ENCODE measurements at regions not wholly inside any gene's neighbourhood (a gene's known extent, or its start where the extent isn't known, plus 50 kb on each side); places are given as distances from the start of the nearest gene placed in this dataset.

DNA sequence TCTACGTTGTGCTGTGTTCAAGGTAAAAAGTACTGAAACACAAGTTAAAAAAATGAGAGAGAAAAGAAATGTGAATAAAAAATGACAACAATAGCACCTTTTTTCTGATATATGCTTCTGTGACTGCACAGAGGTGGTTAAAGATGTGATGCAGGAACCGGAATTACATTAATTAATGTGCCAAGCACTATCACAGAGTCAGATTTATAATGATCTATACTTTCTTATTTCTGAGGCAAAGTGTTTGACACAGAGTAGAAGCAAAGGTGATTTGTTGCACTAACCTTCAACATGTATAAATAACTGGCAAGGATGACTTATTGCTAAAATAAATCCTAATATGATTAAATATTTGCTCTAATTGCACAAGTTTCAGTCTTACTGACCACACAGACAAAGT lies 654.6 kb upstream of the SLITRK1 start:
- no peaks in the 10 kb centered on the region for H3K9me3 ChIP-seq (ENCODE audit: control insufficient read depth in 1 of 2, low read length in 2 of 2)
- H3K4me3 ChIP-seq (ENCODE audit: low read depth in 1 of 2, low read length in 2 of 2) = no peak overlapping the region

DNA sequence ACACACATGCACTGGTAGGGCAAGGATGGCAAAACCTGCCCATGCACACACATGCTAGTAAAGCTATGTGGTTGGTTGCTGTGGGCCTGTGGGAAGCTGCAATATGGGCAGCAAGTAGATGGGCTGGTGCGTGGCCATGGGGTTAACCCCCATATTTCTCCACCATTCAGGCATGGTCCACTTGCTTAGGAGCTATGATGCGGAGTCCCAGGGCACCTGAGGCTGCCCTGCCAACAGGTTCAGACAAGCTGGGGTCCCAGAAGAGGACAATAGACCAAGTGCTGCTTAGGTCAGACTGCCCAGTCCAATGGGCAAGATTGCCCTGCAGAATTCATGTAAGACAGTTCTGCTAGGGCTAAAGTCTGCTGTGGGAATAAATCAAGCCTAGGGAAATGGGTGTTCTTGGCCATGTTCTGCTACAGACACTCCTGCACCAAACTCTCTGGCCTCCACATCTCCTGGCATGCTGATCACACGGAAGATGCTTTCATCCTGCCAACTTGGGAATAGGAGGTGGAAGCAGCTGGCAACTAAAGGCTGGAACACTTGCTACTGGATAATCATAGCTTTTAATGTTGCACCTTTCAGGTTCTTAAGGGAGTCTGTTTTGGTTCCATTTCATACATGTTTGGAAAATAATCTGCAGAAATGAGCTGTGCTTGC lies 646.3 kb upstream of the SLITRK1 start:
- no peaks in the 10 kb centered on the region for H3K4me1 ChIP-seq (ENCODE audit: control insufficient read depth in 1 of 2, insufficient read depth in 2 of 2, low read length in 2 of 2)
- H3K9me3 ChIP-seq (ENCODE audit: control insufficient read depth in 1 of 2, low read length in 2 of 2) = peaks cover 4 to 10% of the 10 kb centered on the region in 2 donors
- no peak overlapping the region for H3K9ac ChIP-seq (ENCODE audit: low read depth in 1 of 2, low read length in 2 of 2)
- no peak overlapping the region for H3K4me3 ChIP-seq (ENCODE audit: low read depth in 1 of 2, low read length in 2 of 2)
- no peak overlapping the region for H3K27ac ChIP-seq (ENCODE audit: low read depth, low read length)
- no peaks in the 10 kb centered on the region for H3K36me3 ChIP-seq (ENCODE audit: control insufficient read depth in 1 of 2, insufficient read depth in 2 of 2, low read length in 2 of 2)
- no peaks in the 10 kb centered on the region for H3K27me3 ChIP-seq (ENCODE audit: control insufficient read depth in 1 of 2, insufficient read depth in 2 of 2, low read length in 2 of 2)

More for the DNA sequence above, 654.6 kb upstream of the SLITRK1 start:
- H3K27me3 ChIP-seq (ENCODE audit: control insufficient read depth in 1 of 2, insufficient read depth in 2 of 2, low read length in 2 of 2) = no peaks in the 10 kb centered on the region
- no peak overlapping the region for H3K9ac ChIP-seq (ENCODE audit: low read depth in 1 of 2, low read length in 2 of 2)
- H3K4me1 ChIP-seq (ENCODE audit: control insufficient read depth in 1 of 2, insufficient read depth in 2 of 2, low read length in 2 of 2) = no peaks in the 10 kb centered on the region
- H3K27ac ChIP-seq (ENCODE audit: low read depth, low read length) = no peak overlapping the region
- H3K36me3 ChIP-seq (ENCODE audit: control insufficient read depth in 1 of 2, insufficient read depth in 2 of 2, low read length in 2 of 2) = no peaks in the 10 kb centered on the region

DNA sequence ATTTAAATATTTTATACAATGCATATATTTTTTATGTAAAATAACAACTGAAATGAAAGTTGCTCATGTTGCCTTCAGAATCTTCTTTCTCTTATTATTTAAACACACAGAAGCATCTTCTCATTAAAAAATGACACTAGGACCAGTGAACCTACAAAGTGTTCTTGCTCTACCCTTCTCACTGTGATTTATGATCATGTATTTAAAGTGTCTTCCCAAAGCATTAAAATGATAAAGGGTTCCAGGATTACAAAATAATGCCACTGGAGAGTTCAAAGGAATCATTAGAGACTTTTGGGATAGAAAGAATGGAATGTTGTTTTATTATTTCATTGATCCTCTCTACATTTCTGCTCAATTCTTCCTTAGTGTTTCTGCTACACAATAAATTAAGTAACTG lies 643.6 kb upstream of the SLITRK1 start:
- H3K9ac ChIP-seq (ENCODE audit: low read depth in 1 of 2, low read length in 2 of 2) = no peak overlapping the region
- H3K4me3 ChIP-seq (ENCODE audit: low read depth in 1 of 2, low read length in 2 of 2) = no peak overlapping the region
- no peaks in the 10 kb centered on the region for H3K27me3 ChIP-seq (ENCODE audit: control insufficient read depth in 1 of 2, insufficient read depth in 2 of 2, low read length in 2 of 2)
- H3K27ac ChIP-seq (ENCODE audit: low read depth, low read length) = no peak overlapping the region
- no peaks in the 10 kb centered on the region for H3K36me3 ChIP-seq (ENCODE audit: control insufficient read depth in 1 of 2, insufficient read depth in 2 of 2, low read length in 2 of 2)
- peaks cover 4 to 15% of the 10 kb centered on the region in 2 donors for H3K9me3 ChIP-seq (ENCODE audit: control insufficient read depth in 1 of 2, low read length in 2 of 2)
- H3K4me1 ChIP-seq (ENCODE audit: control insufficient read depth in 1 of 2, insufficient read depth in 2 of 2, low read length in 2 of 2) = no peaks in the 10 kb centered on the region

DNA sequence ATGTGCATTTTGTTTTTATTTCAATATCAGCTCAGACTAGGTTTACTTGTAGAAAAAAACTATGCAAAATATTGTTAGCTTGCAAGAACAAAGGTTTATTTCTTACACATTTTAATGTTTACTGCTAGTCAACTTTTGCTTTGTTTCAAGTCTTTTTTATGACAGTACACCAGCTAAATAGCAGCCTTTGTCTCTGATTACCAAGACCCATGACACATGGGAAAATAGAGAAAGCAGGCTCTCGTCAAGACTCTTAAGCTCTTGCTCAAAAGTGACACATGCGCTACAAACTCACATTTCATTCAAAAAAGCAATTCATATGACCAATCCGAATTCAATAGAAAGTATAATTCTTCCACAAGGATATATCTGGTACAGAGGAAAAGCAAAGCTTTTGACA lies 642.3 kb upstream of the SLITRK1 start:
- H3K9me3 ChIP-seq (ENCODE audit: control insufficient read depth in 1 of 2, low read length in 2 of 2) = peaks cover 4 to 15% of the 10 kb centered on the region in 2 donors
- H3K27ac ChIP-seq (ENCODE audit: low read depth, low read length) = no peak overlapping the region
- H3K27me3 ChIP-seq (ENCODE audit: control insufficient read depth in 1 of 2, insufficient read depth in 2 of 2, low read length in 2 of 2) = no peaks in the 10 kb centered on the region
- H3K4me3 ChIP-seq (ENCODE audit: low read depth in 1 of 2, low read length in 2 of 2) = no peak overlapping the region
- no peak overlapping the region for H3K9ac ChIP-seq (ENCODE audit: low read depth in 1 of 2, low read length in 2 of 2)
- H3K36me3 ChIP-seq (ENCODE audit: control insufficient read depth in 1 of 2, insufficient read depth in 2 of 2, low read length in 2 of 2) = no peaks in the 10 kb centered on the region
- H3K4me1 ChIP-seq (ENCODE audit: control insufficient read depth in 1 of 2, insufficient read depth in 2 of 2, low read length in 2 of 2) = no peaks in the 10 kb centered on the region

DNA sequence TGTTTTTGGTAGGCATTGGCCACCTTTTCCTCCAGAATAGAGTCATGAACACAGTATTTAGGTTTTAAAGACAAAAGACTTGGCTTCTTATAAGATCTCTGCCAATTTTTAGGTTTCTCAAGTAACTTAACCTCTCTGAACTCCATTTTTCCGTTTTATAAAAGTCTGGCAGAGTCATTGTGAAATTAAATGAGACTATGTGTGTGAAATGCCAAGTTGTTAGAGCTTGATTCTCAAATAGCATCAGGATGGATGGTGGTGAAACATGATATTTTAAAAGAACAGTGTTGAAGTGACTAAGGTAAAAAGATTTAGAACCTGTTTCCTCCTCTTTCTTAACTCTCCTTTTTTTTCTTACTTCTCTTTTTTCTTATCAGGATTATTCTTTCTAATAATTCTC lies 617.7 kb upstream of the SLITRK1 start:
- Histone ChIP-seq H3K9me3 (ENCODE audit: control insufficient read depth in 1 of 2, low read length in 2 of 2) (peaks cover 7 to 16% of the 10 kb centered on the region in 2 donors), H3K36me3 (ENCODE audit: control insufficient read depth in 1 of 2, insufficient read depth in 2 of 2, low read length in 2 of 2) (no peaks in the 10 kb centered on the region), H3K4me1 (ENCODE audit: control insufficient read depth in 1 of 2, insufficient read depth in 2 of 2, low read length in 2 of 2) (no peaks in the 10 kb centered on the region), H3K9ac (ENCODE audit: low read depth in 1 of 2, low read length in 2 of 2) (no peak overlapping the region), H3K4me3 (ENCODE audit: low read depth in 1 of 2, low read length in 2 of 2) (no peak overlapping the region), H3K27ac (ENCODE audit: low read depth, low read length) (no peak overlapping the region), H3K27me3 (ENCODE audit: control insufficient read depth in 1 of 2, insufficient read depth in 2 of 2, low read length in 2 of 2) (no peaks in the 10 kb centered on the region)

DNA sequence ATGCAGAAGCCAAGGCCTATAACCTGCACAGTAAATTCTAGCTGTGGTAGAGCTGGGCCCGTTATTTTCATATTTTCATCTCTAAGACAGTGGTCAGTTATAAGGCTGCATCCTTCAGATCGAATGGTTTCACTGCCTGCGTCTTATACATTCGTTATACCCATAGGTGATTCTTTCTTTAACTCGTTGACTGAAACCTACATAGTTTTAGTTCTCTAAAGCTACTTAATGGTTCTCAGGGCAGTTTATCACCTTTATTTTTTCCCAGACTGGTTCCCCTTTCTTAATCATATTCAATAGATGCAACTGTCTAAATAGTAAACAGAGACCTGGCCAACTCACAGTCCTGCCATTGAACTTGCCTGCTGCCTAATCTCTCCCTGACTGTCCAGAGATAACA lies 615.3 kb upstream of the SLITRK1 start:
- Histone ChIP-seq H3K36me3 (ENCODE audit: control insufficient read depth in 1 of 2, insufficient read depth in 2 of 2, low read length in 2 of 2) (no peaks in the 10 kb centered on the region), H3K27ac (ENCODE audit: low read depth, low read length) (no peak overlapping the region), H3K27me3 (ENCODE audit: control insufficient read depth in 1 of 2, insufficient read depth in 2 of 2, low read length in 2 of 2) (no peaks in the 10 kb centered on the region), H3K4me3 (ENCODE audit: low read depth in 1 of 2, low read length in 2 of 2) (no peak overlapping the region), H3K4me1 (ENCODE audit: control insufficient read depth in 1 of 2, insufficient read depth in 2 of 2, low read length in 2 of 2) (no peaks in the 10 kb centered on the region), H3K9me3 (ENCODE audit: control insufficient read depth in 1 of 2, low read length in 2 of 2) (peaks cover 7 to 16% of the 10 kb centered on the region in 2 donors), H3K9ac (ENCODE audit: low read depth in 1 of 2, low read length in 2 of 2) (no peak overlapping the region)

DNA sequence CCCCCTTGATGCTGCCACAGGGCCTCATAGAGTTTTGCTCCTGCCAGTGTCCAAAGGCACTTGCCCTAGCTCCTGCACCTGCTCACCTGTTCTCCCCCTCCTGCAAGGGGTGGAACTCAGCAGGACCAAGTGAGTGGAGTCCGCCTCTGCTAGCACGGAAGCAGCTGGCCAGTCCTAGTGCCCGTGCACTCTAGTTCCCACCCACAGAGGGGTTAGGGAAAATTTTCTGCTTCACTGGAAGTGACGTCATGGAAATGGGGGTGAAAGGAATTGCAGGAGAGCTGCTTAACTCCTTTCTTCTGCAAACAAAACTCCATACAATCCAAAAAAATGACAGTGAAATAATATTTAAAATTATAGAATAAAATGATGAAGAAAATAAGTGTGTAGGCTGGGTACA lies 609.7 kb upstream of the SLITRK1 start:
- Histone ChIP-seq H3K4me3 (ENCODE audit: low read depth in 1 of 2, low read length in 2 of 2) (no peak overlapping the region), H3K4me1 (ENCODE audit: control insufficient read depth in 1 of 2, insufficient read depth in 2 of 2, low read length in 2 of 2) (no peaks in the 10 kb centered on the region), H3K27ac (ENCODE audit: low read depth, low read length) (no peak overlapping the region), H3K27me3 (ENCODE audit: control insufficient read depth in 1 of 2, insufficient read depth in 2 of 2, low read length in 2 of 2) (no peaks in the 10 kb centered on the region), H3K9ac (ENCODE audit: low read depth in 1 of 2, low read length in 2 of 2) (no peak overlapping the region), H3K9me3 (ENCODE audit: control insufficient read depth in 1 of 2, low read length in 2 of 2) (peaks cover 6 to 7% of the 10 kb centered on the region in 2 donors), H3K36me3 (ENCODE audit: control insufficient read depth in 1 of 2, insufficient read depth in 2 of 2, low read length in 2 of 2) (no peaks in the 10 kb centered on the region)

DNA sequence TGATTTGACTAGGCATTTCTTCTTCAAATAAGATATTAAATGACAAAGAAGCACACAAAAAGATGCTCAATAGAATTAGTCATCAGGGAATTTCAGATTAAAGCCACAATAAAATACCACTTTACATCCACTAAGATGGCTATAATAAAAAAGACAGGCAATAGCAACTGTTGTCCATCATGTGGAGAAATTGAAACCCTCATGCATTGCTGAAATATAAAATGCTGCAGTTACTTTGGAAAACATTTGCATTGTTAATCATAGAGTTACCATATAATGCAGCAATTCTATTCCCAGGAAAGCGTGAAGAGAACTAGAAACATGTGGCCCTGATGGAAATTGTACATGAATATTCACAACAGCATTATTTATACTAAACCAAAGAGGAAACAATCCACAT lies 605.5 kb upstream of the SLITRK1 start:
- no peak overlapping the region for H3K9ac ChIP-seq (ENCODE audit: low read depth in 1 of 2, low read length in 2 of 2)
- no peaks in the 10 kb centered on the region for H3K4me1 ChIP-seq (ENCODE audit: control insufficient read depth in 1 of 2, insufficient read depth in 2 of 2, low read length in 2 of 2)
- no peaks in the 10 kb centered on the region for H3K36me3 ChIP-seq (ENCODE audit: control insufficient read depth in 1 of 2, insufficient read depth in 2 of 2, low read length in 2 of 2)
- H3K4me3 ChIP-seq (ENCODE audit: low read depth in 1 of 2, low read length in 2 of 2) = no peak overlapping the region
- H3K9me3 ChIP-seq (ENCODE audit: control insufficient read depth in 1 of 2, low read length in 2 of 2) = peaks cover 0 to 6% of the 10 kb centered on the region in 2 donors
- no peaks in the 10 kb centered on the region for H3K27me3 ChIP-seq (ENCODE audit: control insufficient read depth in 1 of 2, insufficient read depth in 2 of 2, low read length in 2 of 2)
- no peak overlapping the region for H3K27ac ChIP-seq (ENCODE audit: low read depth, low read length)

DNA sequence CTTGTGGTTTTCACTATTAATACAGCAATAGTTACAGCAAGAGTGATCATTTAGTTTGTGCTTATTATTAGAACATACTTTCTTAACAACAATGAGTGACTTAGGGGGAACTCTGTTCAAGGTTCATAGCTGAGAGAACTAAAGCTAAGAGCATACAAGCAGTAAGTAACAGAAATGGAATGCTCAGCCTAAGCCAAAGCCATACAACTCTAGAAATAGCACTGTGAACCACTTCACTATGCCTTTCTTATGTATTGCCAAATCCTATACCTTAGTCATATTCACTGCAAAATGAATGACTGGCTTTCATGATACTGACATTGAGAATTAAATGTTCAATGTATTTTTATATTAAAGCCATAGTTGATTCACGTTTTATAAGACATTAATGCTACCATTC lies 599.7 kb upstream of the SLITRK1 start:
- H3K36me3 ChIP-seq (ENCODE audit: control insufficient read depth in 1 of 2, insufficient read depth in 2 of 2, low read length in 2 of 2) = no peaks in the 10 kb centered on the region
- no peak overlapping the region for H3K27ac ChIP-seq (ENCODE audit: low read depth, low read length)
- no peak overlapping the region for H3K9ac ChIP-seq (ENCODE audit: low read depth in 1 of 2, low read length in 2 of 2)
- no peak overlapping the region for H3K4me3 ChIP-seq (ENCODE audit: low read depth in 1 of 2, low read length in 2 of 2)
- H3K27me3 ChIP-seq (ENCODE audit: control insufficient read depth in 1 of 2, insufficient read depth in 2 of 2, low read length in 2 of 2) = no peaks in the 10 kb centered on the region
- no peaks in the 10 kb centered on the region for H3K9me3 ChIP-seq (ENCODE audit: control insufficient read depth in 1 of 2, low read length in 2 of 2)
- no peaks in the 10 kb centered on the region for H3K4me1 ChIP-seq (ENCODE audit: control insufficient read depth in 1 of 2, insufficient read depth in 2 of 2, low read length in 2 of 2)

DNA sequence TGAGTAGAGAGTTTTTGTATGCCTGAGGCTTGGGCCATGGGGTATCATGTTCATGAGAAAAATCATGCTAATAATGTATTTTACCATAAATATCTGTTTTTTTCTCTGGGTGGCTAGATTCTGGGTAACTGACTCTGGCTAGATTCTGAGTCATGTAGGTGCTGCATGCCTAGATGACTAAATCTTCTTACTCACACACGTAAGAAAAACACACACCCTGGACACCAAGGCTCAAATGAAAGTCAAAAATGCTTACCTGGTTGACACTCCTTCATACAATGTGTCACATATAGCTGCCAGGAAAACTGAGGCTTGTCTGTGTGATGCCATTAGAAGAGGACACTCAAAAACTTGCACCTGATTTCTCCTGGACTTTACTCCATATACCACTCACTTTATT lies 597.4 kb upstream of the SLITRK1 start:
- H3K27ac ChIP-seq (ENCODE audit: low read depth, low read length) = no peak overlapping the region
- H3K9me3 ChIP-seq (ENCODE audit: control insufficient read depth in 1 of 2, low read length in 2 of 2) = no peaks in the 10 kb centered on the region
- no peaks in the 10 kb centered on the region for H3K4me1 ChIP-seq (ENCODE audit: control insufficient read depth in 1 of 2, insufficient read depth in 2 of 2, low read length in 2 of 2)
- H3K27me3 ChIP-seq (ENCODE audit: control insufficient read depth in 1 of 2, insufficient read depth in 2 of 2, low read length in 2 of 2) = no peaks in the 10 kb centered on the region
- H3K4me3 ChIP-seq (ENCODE audit: low read depth in 1 of 2, low read length in 2 of 2) = no peak overlapping the region
- no peaks in the 10 kb centered on the region for H3K36me3 ChIP-seq (ENCODE audit: control insufficient read depth in 1 of 2, insufficient read depth in 2 of 2, low read length in 2 of 2)
- H3K9ac ChIP-seq (ENCODE audit: low read depth in 1 of 2, low read length in 2 of 2) = no peak overlapping the region

DNA sequence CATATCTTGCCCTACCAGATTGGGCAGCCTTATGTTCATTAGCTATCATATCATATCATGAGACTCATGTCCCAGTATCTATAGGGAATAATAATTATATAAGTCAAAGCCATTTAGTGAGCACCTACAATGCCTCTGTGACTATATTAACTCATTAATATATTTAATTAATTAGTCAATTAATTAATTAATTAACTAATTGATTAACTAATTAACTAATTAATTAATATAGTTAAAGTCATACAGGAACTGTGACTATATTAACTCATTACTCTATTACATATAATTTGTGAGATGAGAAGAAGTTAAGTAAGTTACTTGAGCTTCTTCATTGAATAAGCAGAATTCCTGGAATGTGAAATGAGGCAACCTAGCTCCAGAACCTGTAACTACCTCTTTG lies 588.3 kb upstream of the SLITRK1 start:
- Histone ChIP-seq H3K9me3 (ENCODE audit: control insufficient read depth in 1 of 2, low read length in 2 of 2) (peaks cover 2 to 12% of the 10 kb centered on the region in 2 donors), H3K27ac (ENCODE audit: low read depth, low read length) (no peak overlapping the region), H3K4me1 (ENCODE audit: control insufficient read depth in 1 of 2, insufficient read depth in 2 of 2, low read length in 2 of 2) (no peaks in the 10 kb centered on the region), H3K36me3 (ENCODE audit: control insufficient read depth in 1 of 2, insufficient read depth in 2 of 2, low read length in 2 of 2) (no peaks in the 10 kb centered on the region), H3K27me3 (ENCODE audit: control insufficient read depth in 1 of 2, insufficient read depth in 2 of 2, low read length in 2 of 2) (no peaks in the 10 kb centered on the region), H3K4me3 (ENCODE audit: low read depth in 1 of 2, low read length in 2 of 2) (no peak overlapping the region), H3K9ac (ENCODE audit: low read depth in 1 of 2, low read length in 2 of 2) (no peak overlapping the region)

Measured in duodenal mucosa (tissue), 2 donors.